ENCODE measurements at regions not wholly inside any gene's neighbourhood (a gene's known extent, or its start where the extent isn't known, plus 50 kb on each side); places are given as distances from the start of the nearest gene placed in this dataset.

DNA sequence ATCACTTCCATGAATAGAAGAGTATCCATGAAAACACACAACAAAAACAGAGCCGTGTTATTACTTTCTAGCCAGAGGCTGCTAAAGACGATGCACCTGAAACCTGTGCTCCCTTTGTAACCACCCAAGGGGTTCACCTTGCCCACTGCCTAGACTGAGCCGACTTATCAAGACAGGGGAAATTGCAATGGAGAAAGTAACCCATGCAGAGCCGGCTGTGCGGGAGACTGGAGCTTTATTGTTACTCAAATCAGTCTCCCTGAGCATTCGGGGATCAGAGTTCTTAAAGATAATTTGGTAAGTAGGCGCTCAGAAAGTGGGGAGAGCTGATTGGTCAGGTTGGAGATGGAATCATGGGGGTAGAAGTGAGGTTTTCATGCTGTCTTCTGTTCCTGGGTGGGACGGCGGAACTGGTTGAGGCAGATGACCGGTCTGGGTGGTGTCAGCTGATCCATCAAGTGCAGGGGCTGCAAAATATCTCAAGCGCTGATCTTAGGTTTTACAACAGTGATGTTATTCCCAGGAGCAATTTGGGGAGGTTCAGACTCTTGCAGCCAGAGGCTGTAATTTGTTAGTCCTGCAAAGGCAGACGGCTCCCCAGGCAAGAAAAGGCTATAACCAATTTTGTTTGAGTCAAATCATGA is 366.6 kb downstream of the PREX1 start:
- DNase-seq, result no peak
- TF ChIP-seq, protein P1, sequence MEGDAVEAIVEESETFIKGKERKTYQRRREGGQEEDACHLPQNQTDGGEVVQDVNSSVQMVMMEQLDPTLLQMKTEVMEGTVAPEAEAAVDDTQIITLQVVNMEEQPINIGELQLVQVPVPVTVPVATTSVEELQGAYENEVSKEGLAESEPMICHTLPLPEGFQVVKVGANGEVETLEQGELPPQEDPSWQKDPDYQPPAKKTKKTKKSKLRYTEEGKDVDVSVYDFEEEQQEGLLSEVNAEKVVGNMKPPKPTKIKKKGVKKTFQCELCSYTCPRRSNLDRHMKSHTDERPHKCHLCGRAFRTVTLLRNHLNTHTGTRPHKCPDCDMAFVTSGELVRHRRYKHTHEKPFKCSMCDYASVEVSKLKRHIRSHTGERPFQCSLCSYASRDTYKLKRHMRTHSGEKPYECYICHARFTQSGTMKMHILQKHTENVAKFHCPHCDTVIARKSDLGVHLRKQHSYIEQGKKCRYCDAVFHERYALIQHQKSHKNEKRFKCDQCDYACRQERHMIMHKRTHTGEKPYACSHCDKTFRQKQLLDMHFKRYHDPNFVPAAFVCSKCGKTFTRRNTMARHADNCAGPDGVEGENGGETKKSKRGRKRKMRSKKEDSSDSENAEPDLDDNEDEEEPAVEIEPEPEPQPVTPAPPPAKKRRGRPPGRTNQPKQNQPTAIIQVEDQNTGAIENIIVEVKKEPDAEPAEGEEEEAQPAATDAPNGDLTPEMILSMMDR (IDR thresholded peaks at IDR 0.05; ENCODE audit: low read depth, low read length, missing control alignments), result no peak
- in situ Hi-C loops (cut with HindIII; ENCODE audit: low pct_ligation_motif_present, low sequenced_read_pairs), result no loop called here
- H3K27me3 ChIP-seq (replicated peaks), result peaks cover 3% of the 10 kb centered on the region
- H3K36me3 ChIP-seq (replicated peaks), result no peaks in the 10 kb centered on the region
- H3K4me3 ChIP-seq (ENCODE audit: low read depth, low read length), result no peak overlapping the region
- H3K27ac ChIP-seq, result no peak overlapping the region

DNA sequence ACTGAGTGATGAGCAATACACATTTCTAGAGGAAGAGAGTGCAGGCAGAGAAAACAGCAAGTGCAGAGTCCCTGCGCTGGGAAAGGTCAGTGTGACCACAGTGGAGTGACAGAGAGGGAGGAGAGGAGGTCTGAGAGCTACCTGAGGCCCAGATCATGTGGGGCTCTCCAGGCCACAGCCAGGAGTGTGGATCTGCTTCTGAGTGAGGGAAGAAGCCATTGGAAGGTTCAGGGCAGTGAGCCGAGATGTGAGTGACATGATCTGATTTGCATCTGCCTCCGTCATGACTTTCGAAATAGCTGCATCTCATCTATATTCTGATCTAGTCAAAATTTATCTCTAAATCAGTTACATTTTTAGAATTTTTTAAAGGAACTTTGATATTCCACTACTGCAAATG is 367.1 kb downstream of the PREX1 start:
- Histone ChIP-seq H3K4me3 (ENCODE audit: low read depth, low read length) (no peak overlapping the region), H3K27me3 (replicated peaks) (peaks cover 3% of the 10 kb centered on the region), H3K36me3 (replicated peaks) (no peaks in the 10 kb centered on the region), H3K27ac (no peak overlapping the region)
- no peak for DNase-seq
- in situ Hi-C loops (cut with HindIII; ENCODE audit: low pct_ligation_motif_present, low sequenced_read_pairs), result no loop called here
- TF ChIP-seq, protein P1 (IDR thresholded peaks at IDR 0.05; ENCODE audit: low read depth, low read length, missing control alignments), result no peak

DNA sequence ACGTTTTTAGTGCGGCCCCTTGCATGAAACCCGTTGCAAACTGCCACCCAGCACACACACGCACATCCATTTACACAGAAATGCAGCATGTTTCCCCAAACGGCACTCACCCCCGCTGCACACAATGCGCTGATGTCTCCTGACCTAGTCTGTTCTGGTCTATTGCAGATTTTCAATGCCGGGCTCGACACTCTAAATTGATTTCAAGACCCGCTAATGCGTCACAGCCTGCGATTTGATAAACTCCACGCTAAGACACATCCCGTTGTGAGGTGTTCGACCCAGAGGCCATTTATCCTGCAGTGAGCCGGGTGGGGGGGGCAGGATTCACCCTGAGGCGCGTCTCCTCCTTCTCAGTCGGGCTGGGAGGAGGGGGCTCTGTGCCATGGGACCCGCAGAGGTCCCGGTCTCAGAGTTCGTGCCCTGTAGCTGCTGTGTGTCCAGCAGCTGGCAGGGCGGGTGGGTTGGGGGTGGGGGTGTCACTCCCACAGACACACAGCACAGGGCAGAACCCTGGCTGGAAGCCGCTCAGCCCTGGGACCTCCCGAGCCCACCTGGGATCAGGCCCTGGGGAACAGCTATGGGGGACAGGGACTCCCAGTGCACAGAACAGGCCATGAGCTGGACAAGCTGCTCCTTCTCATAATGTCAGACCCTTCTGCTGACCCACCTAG is 367.9 kb downstream of the PREX1 start:
- no peak for DNase-seq
- H3K27me3 ChIP-seq (replicated peaks), result peaks cover 3% of the 10 kb centered on the region
- TF ChIP-seq, protein P1 (IDR thresholded peaks at IDR 0.05; ENCODE audit: low read depth, low read length, missing control alignments), result no peak
- in situ Hi-C loops (cut with HindIII; ENCODE audit: low pct_ligation_motif_present, low sequenced_read_pairs), result no loop called here
- H3K36me3 ChIP-seq (replicated peaks), result no peaks in the 10 kb centered on the region
- no peak overlapping the region for H3K4me3 ChIP-seq (ENCODE audit: low read depth, low read length)
- no peak overlapping the region for H3K27ac ChIP-seq

DNA sequence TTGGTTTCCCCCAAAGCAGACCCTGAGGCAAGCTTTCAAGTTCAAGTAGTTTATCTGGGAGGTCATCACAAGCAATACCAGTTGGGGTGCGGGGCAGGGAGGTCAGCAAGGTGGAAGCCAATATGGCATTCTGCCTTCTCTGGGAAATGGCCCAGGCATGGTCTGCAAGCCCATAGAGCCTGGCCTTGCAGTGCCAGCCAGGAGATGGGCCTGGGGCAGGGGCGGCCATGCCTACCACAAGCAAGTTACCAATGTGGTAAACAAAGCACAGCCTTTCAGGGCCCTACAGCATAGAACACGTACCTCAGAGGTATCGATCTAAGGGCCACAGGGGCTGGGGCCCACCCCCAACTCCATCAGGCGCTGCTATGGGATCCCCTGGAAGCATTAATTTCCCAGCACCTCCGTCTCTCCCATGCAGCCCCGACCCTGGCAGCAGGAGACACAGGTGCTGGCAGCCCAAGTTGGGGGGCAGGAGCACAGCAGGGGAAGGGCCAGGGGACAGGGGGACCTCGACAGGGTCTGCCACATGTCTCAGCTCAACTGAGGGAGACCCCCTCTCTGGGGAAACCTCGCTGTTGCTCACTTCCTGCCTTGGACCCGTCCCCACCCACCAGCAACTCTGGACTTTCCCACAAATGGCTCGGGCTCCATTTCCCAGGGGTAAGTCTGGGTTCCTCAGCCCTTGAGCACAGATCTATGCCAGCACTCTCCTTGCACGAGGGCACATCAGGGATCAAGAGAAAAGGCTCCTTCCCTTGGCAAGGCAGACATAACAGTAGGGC is 369.0 kb downstream of the PREX1 start:
- DNase-seq, result no peak
- TF ChIP-seq, protein P1 (IDR thresholded peaks at IDR 0.05; ENCODE audit: low read depth, low read length, missing control alignments), result no peak
- peaks cover 3% of the 10 kb centered on the region for H3K27me3 ChIP-seq (replicated peaks)
- no peak overlapping the region for H3K4me3 ChIP-seq (ENCODE audit: low read depth, low read length)
- no peak overlapping the region for H3K27ac ChIP-seq
- in situ Hi-C loops (cut with HindIII; ENCODE audit: low pct_ligation_motif_present, low sequenced_read_pairs), result no loop called here
- H3K36me3 ChIP-seq (replicated peaks), result no peaks in the 10 kb centered on the region

DNA sequence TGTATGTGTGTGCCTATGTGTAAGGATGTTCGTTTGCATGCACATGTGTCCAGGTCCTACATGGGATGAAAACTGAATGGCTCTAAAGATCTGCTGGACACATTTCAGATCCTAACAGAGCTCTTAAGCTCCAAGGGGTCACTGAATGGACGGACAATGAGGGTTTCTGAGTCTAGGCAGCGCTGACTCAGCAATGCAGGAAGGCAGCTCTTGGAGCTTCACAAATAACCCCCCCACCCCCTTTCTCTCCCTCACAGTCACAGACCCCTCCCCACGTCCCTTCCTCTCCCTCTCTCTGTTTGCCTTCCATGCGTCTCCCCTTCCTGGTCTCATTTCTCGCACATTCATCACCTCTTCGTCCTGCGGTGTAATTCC is 369.8 kb downstream of the PREX1 start:
- peaks cover 3% of the 10 kb centered on the region for H3K27me3 ChIP-seq (replicated peaks)
- in situ Hi-C loops (cut with HindIII; ENCODE audit: low pct_ligation_motif_present, low sequenced_read_pairs), result no loop called here
- H3K36me3 ChIP-seq (replicated peaks), result no peaks in the 10 kb centered on the region
- no peak for DNase-seq
- H3K4me3 ChIP-seq (ENCODE audit: low read depth, low read length), result no peak overlapping the region
- TF ChIP-seq, protein P1 (IDR thresholded peaks at IDR 0.05; ENCODE audit: low read depth, low read length, missing control alignments), result no peak
- H3K27ac ChIP-seq, result no peak overlapping the region

All from brain microvascular endothelial cell (primary cell).